Astrocyte (in vitro differentiated cells and primary cell): ENCODE measurements at regions not wholly inside any gene's neighbourhood (a gene's known extent, or its start where the extent isn't known, plus 50 kb on each side); places are given as distances from the start of the nearest gene placed in this dataset.

Experiments used
- DNase-seq: peaks from one replicate; pipeline ENCODE4 v3.0.0-alpha.2; 2010; ENCODE audit warnings: low read depth
- FAIRE-seq: peaks from 2 replicates; lab custom pipeline; 2011; peaks lifted over from hg19 to GRCh38; lab: Jason Lieb, UNC
- H2AFZ ChIP-seq: 2 replicates; pipeline ENCODE4 v1.6.0; 2012; ENCODE audit warnings: low read depth, low read length, inconsistent platforms
- H3K27ac ChIP-seq: 2 replicates; pipeline ENCODE4 v1.5.1; 2011; ENCODE audit warnings: low read depth, low read length, inconsistent platforms
- H3K27me3 ChIP-seq: 2 replicates; pipeline ENCODE4 v1.6.0; 2011; ENCODE audit warnings: low read length, inconsistent platforms; ENCODE audit not compliant: insufficient read depth
- H3K36me3 ChIP-seq: 2 replicates; pipeline ENCODE4 v1.5.1; 2011; ENCODE audit warnings: low read length, inconsistent platforms; ENCODE audit not compliant: insufficient read depth
- H3K4me1 ChIP-seq: 2 replicates; pipeline ENCODE4 v1.5.1; 2011; ENCODE audit warnings: low read length, inconsistent platforms; ENCODE audit not compliant: insufficient read depth
- H3K4me2 ChIP-seq: 2 replicates; pipeline ENCODE4 v1.6.0; 2012; ENCODE audit warnings: low read length, inconsistent platforms
- H3K4me3 ChIP-seq: 2 replicates; pipeline ENCODE4 v1.5.1; 2011; ENCODE audit warnings: low read depth, mild to moderate bottlenecking, low read length, inconsistent platforms; ENCODE audit not compliant: insufficient read depth
- H3K79me2 ChIP-seq: 2 replicates; pipeline ENCODE4 v1.6.0; 2012; ENCODE audit warnings: mild to moderate bottlenecking, low read length, inconsistent platforms; ENCODE audit not compliant: insufficient read depth
- H3K9ac ChIP-seq: 2 replicates; pipeline ENCODE4 v1.6.0; 2012; ENCODE audit warnings: mild to moderate bottlenecking, low read length, inconsistent platforms
- H3K9me3 ChIP-seq: 2 replicates; pipeline ENCODE4 v1.5.1; 2012; ENCODE audit warnings: low read depth, mild to moderate bottlenecking, low read length, inconsistent platforms; ENCODE audit not compliant: insufficient read depth
- H4K20me1 ChIP-seq: 2 replicates; pipeline ENCODE4 v1.6.0; 2012; ENCODE audit warnings: low read length, inconsistent platforms; ENCODE audit not compliant: insufficient read depth
- H3K27ac Mint-ChIP-seq: one replicate; pipeline ENCODE4 v1.8.0; 2021; ENCODE audit warnings: mild to moderate bottlenecking, mixed read lengths; ENCODE audit not compliant: unreplicated experiment
- H3K27me3 Mint-ChIP-seq: one replicate; pipeline ENCODE4 v1.8.0; 2021; ENCODE audit warnings: low read depth, mixed read lengths; ENCODE audit not compliant: unreplicated experiment
- H3K36me3 Mint-ChIP-seq: one replicate; pipeline ENCODE4 v1.8.0; 2021; ENCODE audit warnings: low read depth, mixed read lengths; ENCODE audit not compliant: unreplicated experiment
- H3K4me1 Mint-ChIP-seq: one replicate; pipeline ENCODE4 v1.8.0; 2021; ENCODE audit warnings: low read depth, mixed read lengths; ENCODE audit not compliant: unreplicated experiment
- H3K4me3 Mint-ChIP-seq: one replicate; pipeline ENCODE4 v1.8.0; 2021; ENCODE audit warnings: mild to moderate bottlenecking, moderate library complexity, mixed read lengths; ENCODE audit not compliant: unreplicated experiment
- H3K9me3 Mint-ChIP-seq: one replicate; pipeline ENCODE4 v1.8.0; 2021; ENCODE audit warnings: mild to moderate bottlenecking, mixed read lengths; ENCODE audit not compliant: unreplicated experiment
- CTCF ChIP-seq: IDR thresholded peaks from 2 replicates; pipeline ENCODE4 v1.5.1; 2011; ENCODE audit warnings: low read depth, mild to moderate bottlenecking, inconsistent platforms, low read length, moderate library complexity; ENCODE audit not compliant: insufficient read depth
- EZH2 ChIP-seq: IDR thresholded peaks from 2 replicates; pipeline ENCODE4 v1.6.1; 2012; ENCODE audit warnings: mild to moderate bottlenecking, low read length, inconsistent platforms; ENCODE audit not compliant: insufficient read depth

- Histone ChIP-seq H3K9ac (no peak overlapping the region), H3K4me1 (no peaks in the 10 kb centered on the region), H3K4me3 (no peak overlapping the region), H4K20me1 (no peaks in the 10 kb centered on the region), H3K27ac (no peak overlapping the region), H2AFZ (no peak overlapping the region), H3K79me2 (no peaks in the 10 kb centered on the region), H3K36me3 (no peaks in the 10 kb centered on the region), H3K27me3 (no peaks in the 10 kb centered on the region), H3K9me3 (peaks cover 3% of the 10 kb centered on the region), H3K4me2 (no peak overlapping the region)
- Mint-ChIP-seq H3K27me3 (peaks cover 29% of the 10 kb centered on the region), H3K9me3 (no peaks in the 10 kb centered on the region), H3K36me3 (no peaks in the 10 kb centered on the region), H3K4me3 (no peak overlapping the region), H3K4me1 (peaks cover 6% of the 10 kb centered on the region), H3K27ac (no peak overlapping the region)
- TF ChIP-seq EZH2 (no peak), CTCF (no peak)
- DNase-seq (no peak), FAIRE-seq (no peak)
Observed at GRCh38 chr22:49540084-49540912, 287.4 kb downstream of the BRD1 start.

GRCh38 chr22:49538006-49538405, 289.7 kb downstream of the BRD1 start:
- peaks cover 6% of the 10 kb centered on the region for H3K4me1 Mint-ChIP-seq
- TF ChIP-seq CTCF (no peak), EZH2 (no peak)
- no peak overlapping the region for H3K4me3 Mint-ChIP-seq
- H3K36me3 Mint-ChIP-seq: no peaks in the 10 kb centered on the region
- H2AFZ ChIP-seq: no peak overlapping the region
- FAIRE-seq: no peak
- no peaks in the 10 kb centered on the region for H3K4me1 ChIP-seq
- no peak overlapping the region for H3K4me3 ChIP-seq
- no peak overlapping the region for H3K9ac ChIP-seq
- no peaks in the 10 kb centered on the region for H3K27me3 ChIP-seq
- H3K9me3 Mint-ChIP-seq: no peaks in the 10 kb centered on the region
- no peak for DNase-seq
- no peak overlapping the region for H3K27ac ChIP-seq
- H3K4me2 ChIP-seq: no peak overlapping the region
- H3K36me3 ChIP-seq: no peaks in the 10 kb centered on the region
- no peaks in the 10 kb centered on the region for H3K79me2 ChIP-seq
- H4K20me1 ChIP-seq: no peaks in the 10 kb centered on the region
- peaks cover 3% of the 10 kb centered on the region for H3K9me3 ChIP-seq
- H3K27me3 Mint-ChIP-seq: peaks cover 31% of the 10 kb centered on the region
- no peak overlapping the region for H3K27ac Mint-ChIP-seq

GRCh38 chr22:49536571-49537131, 291.0 kb downstream of the BRD1 start:
- Histone ChIP-seq H3K4me2 (no peak overlapping the region), H3K4me1 (no peaks in the 10 kb centered on the region), H3K4me3 (no peak overlapping the region), H3K9me3 (peaks cover 7% of the 10 kb centered on the region), H4K20me1 (no peaks in the 10 kb centered on the region), H3K36me3 (no peaks in the 10 kb centered on the region), H3K27ac (no peak overlapping the region), H3K79me2 (no peaks in the 10 kb centered on the region), H2AFZ (no peak overlapping the region), H3K27me3 (no peaks in the 10 kb centered on the region), H3K9ac (no peak overlapping the region)
- Mint-ChIP-seq H3K4me1 (peaks cover 6% of the 10 kb centered on the region), H3K27me3 (peaks cover 40% of the 10 kb centered on the region), H3K36me3 (no peaks in the 10 kb centered on the region), H3K4me3 (no peak overlapping the region), H3K27ac (peak overlapping the region; percentile 62), H3K9me3 (no peaks in the 10 kb centered on the region)
- TF ChIP-seq EZH2 (no peak), CTCF (no peak)
- FAIRE-seq (no peak), DNase-seq (no peak)
